ENCODE measurements at regions not wholly inside any gene's neighbourhood (a gene's known extent, or its start where the extent isn't known, plus 50 kb on each side); places are given as distances from the start of the nearest gene placed in this dataset.

DNA sequence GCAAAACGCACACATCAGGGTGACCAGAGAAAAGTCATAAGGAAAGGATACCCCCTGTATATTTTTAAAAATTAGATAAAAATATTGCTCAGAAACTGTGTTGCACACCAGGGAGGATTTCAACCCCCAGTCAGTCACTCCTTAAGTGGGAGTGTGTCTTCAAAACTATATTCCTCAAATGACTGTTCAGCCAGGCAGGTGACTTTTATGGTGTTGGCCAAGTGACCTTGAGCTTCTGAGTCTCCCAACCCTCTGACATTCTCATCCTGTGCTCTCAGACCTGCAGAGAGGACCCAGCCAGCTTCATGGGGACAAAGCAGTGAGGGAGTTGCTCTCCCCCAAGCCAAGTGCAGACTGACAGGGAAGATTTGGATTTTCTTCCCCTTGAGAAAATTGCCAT, 311.9 kb upstream of the JARID2 start:
- intact Hi-C loops (cut with DNase I): no loop called here
- 91 to 100% (median 91%) methylated on average over 1 of the region's 1 CpG for WGBS, 3 donors

DNA sequence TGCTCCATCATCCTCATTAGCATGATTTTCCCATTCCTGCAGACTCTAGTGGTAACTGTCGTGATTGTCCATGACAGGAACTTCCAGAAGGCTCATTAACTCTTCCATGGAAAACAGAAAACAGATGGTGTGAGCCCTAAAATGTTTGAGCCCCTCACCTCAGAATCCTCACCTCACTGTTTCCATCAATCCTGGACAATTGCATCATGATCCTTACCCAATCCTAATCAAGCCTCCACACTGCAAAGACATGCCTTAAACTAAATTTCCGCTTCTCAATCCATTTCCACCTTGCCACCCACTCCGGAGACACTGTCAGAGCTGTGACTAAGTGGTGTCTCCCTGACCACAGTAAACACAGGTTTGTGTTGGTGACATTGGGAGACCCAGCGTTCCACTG, 311.0 kb upstream of the JARID2 start:
- no peaks in the 10 kb centered on the region for H3K36me3 ChIP-seq
- no peaks in the 10 kb centered on the region for H3K4me1 ChIP-seq (ENCODE audit: insufficient read depth)
- DNase-seq: no peak
- H3K4me3 ChIP-seq: no peak overlapping the region
- 64 to 71% (median 65%) methylated on average over 4 of the region's 4 CpGs for WGBS, 3 donors
- intact Hi-C loops (cut with DNase I): no loop called here
- TF ChIP-seq POLR2A (IDR thresholded peaks at IDR 0.05) (no peak), EP300 (IDR thresholded peaks at IDR 0.05) (no peak)
- TF ChIP-seq, protein P1, sequence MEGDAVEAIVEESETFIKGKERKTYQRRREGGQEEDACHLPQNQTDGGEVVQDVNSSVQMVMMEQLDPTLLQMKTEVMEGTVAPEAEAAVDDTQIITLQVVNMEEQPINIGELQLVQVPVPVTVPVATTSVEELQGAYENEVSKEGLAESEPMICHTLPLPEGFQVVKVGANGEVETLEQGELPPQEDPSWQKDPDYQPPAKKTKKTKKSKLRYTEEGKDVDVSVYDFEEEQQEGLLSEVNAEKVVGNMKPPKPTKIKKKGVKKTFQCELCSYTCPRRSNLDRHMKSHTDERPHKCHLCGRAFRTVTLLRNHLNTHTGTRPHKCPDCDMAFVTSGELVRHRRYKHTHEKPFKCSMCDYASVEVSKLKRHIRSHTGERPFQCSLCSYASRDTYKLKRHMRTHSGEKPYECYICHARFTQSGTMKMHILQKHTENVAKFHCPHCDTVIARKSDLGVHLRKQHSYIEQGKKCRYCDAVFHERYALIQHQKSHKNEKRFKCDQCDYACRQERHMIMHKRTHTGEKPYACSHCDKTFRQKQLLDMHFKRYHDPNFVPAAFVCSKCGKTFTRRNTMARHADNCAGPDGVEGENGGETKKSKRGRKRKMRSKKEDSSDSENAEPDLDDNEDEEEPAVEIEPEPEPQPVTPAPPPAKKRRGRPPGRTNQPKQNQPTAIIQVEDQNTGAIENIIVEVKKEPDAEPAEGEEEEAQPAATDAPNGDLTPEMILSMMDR (IDR thresholded peaks at IDR 0.05): no peak
- H3K27ac ChIP-seq: no peak overlapping the region
- no peaks in the 10 kb centered on the region for H3K9me3 ChIP-seq
- no peaks in the 10 kb centered on the region for H3K27me3 ChIP-seq

More for the DNA sequence above, 311.9 kb upstream of the JARID2 start:
- TF ChIP-seq, protein P1 (IDR thresholded peaks at IDR 0.05): no peak
- TF ChIP-seq POLR2A (IDR thresholded peaks at IDR 0.05) (no peak), EP300 (IDR thresholded peaks at IDR 0.05) (no peak)
- no peaks in the 10 kb centered on the region for H3K27me3 ChIP-seq
- no peaks in the 10 kb centered on the region for H3K36me3 ChIP-seq
- H3K9me3 ChIP-seq: no peaks in the 10 kb centered on the region
- H3K4me1 ChIP-seq (ENCODE audit: insufficient read depth): no peaks in the 10 kb centered on the region
- no peak for DNase-seq
- no peak overlapping the region for H3K4me3 ChIP-seq
- H3K27ac ChIP-seq: no peak overlapping the region

DNA sequence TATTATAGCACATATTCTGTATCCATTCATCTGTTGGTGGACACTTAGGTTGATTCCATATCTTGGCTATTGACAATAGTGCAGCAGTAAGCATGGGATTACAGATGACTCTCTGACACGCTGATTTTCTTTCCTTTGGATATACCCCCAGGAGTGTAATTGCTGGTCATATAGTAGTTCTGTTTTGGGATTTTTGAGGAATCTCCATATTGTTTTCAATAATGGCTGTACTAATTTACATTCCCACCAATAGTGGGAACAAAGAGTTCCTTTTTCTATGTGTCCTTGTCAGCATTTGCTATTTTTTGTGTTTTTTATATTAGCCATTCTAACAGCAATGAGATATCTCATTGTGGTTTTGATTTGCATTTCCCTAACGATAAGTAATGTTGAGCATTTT, 309.0 kb upstream of the JARID2 start:
- Histone ChIP-seq H3K4me1 (ENCODE audit: insufficient read depth) (no peaks in the 10 kb centered on the region), H3K4me3 (no peak overlapping the region), H3K27ac (no peak overlapping the region), H3K27me3 (no peaks in the 10 kb centered on the region), H3K36me3 (no peaks in the 10 kb centered on the region), H3K9me3 (no peaks in the 10 kb centered on the region)
- TF ChIP-seq EP300 (IDR thresholded peaks at IDR 0.05) (no peak), POLR2A (IDR thresholded peaks at IDR 0.05) (no peak)
- TF ChIP-seq, protein P1 (IDR thresholded peaks at IDR 0.05): no peak
- no peak for DNase-seq
- 78 to 88% (median 80%) methylated on average over 2 of the region's 2 CpGs for WGBS, 3 donors
- intact Hi-C loops (cut with DNase I): no loop called here

DNA sequence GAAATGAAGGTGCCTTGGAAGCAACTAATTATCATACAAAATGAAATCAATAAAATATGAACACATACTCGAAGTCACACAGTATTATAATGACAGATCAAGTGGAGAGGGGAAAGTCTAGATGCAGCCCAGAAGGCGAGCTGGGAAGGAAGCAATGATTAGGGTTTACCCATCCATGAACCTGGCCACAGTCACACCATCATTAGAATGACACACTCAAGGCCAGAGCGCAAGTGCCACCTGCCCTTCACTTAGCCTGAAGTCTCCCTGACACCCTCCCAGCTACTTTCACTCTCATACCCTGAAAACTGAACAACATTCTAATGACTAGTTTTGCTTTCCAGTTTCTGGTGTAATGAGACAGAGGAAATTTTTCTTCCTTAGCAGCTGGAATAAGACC, 302.8 kb upstream of the JARID2 start:
- Histone ChIP-seq H3K36me3 (no peaks in the 10 kb centered on the region), H3K4me3 (no peak overlapping the region), H3K9me3 (no peaks in the 10 kb centered on the region), H3K27me3 (no peaks in the 10 kb centered on the region), H3K27ac (no peak overlapping the region), H3K4me1 (ENCODE audit: insufficient read depth) (no peaks in the 10 kb centered on the region)
- 93 to 94% (median 94%) methylated on average over 3 of the region's 3 CpGs for WGBS, 3 donors
- TF ChIP-seq POLR2A (IDR thresholded peaks at IDR 0.05) (no peak), EP300 (IDR thresholded peaks at IDR 0.05) (no peak)
- intact Hi-C loops (cut with DNase I): no loop called here
- no peak for DNase-seq

DNA sequence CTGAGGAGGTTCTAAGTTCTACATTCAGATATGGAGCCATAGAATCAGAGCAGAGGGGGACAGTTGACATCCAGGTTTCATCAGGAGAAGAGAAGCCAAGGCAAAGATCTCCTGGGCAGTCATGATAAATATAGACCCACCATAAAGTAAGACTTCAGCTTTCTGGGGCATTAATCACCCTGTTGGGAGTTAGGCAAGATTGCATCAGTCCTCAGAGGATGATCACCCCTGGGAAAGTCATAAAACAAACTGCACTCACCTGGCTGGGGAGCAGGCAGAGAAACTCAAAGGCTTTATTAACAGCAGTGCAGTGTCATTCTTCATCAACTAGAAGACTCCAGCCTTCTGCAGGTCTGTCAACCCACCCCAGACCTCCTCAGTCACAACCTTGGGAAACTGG, 301.3 kb upstream of the JARID2 start:
- H3K4me3 ChIP-seq: no peak overlapping the region
- H3K36me3 ChIP-seq: no peaks in the 10 kb centered on the region
- no peak overlapping the region for H3K27ac ChIP-seq
- intact Hi-C loops (cut with DNase I): no loop called here
- TF ChIP-seq EP300 (IDR thresholded peaks at IDR 0.05) (no peak), POLR2A (IDR thresholded peaks at IDR 0.05) (no peak)
- TF ChIP-seq, protein P1 (IDR thresholded peaks at IDR 0.05): no peak
- H3K9me3 ChIP-seq: no peaks in the 10 kb centered on the region
- no peaks in the 10 kb centered on the region for H3K27me3 ChIP-seq
- no peaks in the 10 kb centered on the region for H3K4me1 ChIP-seq (ENCODE audit: insufficient read depth)
- DNase-seq: no peak
